Frontal cortex (tissue), 4 donors: ENCODE measurements at regions not wholly inside any gene's neighbourhood (a gene's known extent, or its start where the extent isn't known, plus 50 kb on each side); places are given as distances from the start of the nearest gene placed in this dataset. TPM values are rescaled to one million over a fixed set of nuclear protein-coding genes. Genes with fewer than 3 reads are reported as not detected.

Experiments
- DNase-seq, 2 donors: peaks; one replicate each; pipeline ENCODE4 v3.0.0; 2012; ENCODE audit warnings: low spot score in 2 of 2
- FAIRE-seq: peaks from 2 replicates; lab custom pipeline; 2012; peaks lifted over from hg19 to GRCh38; lab: Jason Lieb, UNC
- small RNA-seq: library from RNA; depleted of rRNA; stranded (forward); fragments of <200 nt; gene quantifications from one replicate; pipeline ENCODE3, GENCODE V24; 2014
- donor health status: control.
- donor health status: control.
- donor health status: control.

GRCh38 chr7:55644567-55644966 is 72.3 kb upstream of the VOPP1 start:
- no peak for DNase-seq
- peak; percentile 23 for FAIRE-seq

- no peak for FAIRE-seq
- no peak for DNase-seq
Measured at GRCh38 chr7:55642266-55642665, 70.0 kb upstream of the VOPP1 start.

- no peak for FAIRE-seq
- DNase-seq, result no peak
Measured at GRCh38 chr7:55641811-55642210, 69.5 kb upstream of the VOPP1 start.

- no peak for FAIRE-seq
- DNase-seq, result peak; percentile 12 to 50
Measured at GRCh38 chr7:55641273-55641691, 69.0 kb upstream of the VOPP1 start.

- DNase-seq (no peak), FAIRE-seq (no peak)
Measured at GRCh38 chr7:55639640-55640039, 67.3 kb upstream of the VOPP1 start.

- FAIRE-seq (no peak), DNase-seq (no peak)
Measured at GRCh38 chr7:55629051-55629677, 56.9 kb upstream of the VOPP1 start.

- no peak for DNase-seq
- FAIRE-seq, result no peak
Measured at GRCh38 chr7:55624813-55625212, 52.5 kb upstream of the VOPP1 start.

- DNase-seq (no peak), FAIRE-seq (no peak)
Measured at GRCh38 chr7:55623617-55624016, 51.3 kb upstream of the VOPP1 start.

GRCh38 chr7:55622241-55622640 is 49.9 kb upstream of the VOPP1 start:
- no peak for FAIRE-seq
- no peak for DNase-seq

Small RNA genes lying in the stretch of these regions (small RNA-seq; reads per million reads assigned to genes)
- gene RNU6-389P (not detected), gene SUMO2P3 (not detected)
